NCI-H146 (cell line): ENCODE measurements at regions not wholly inside any gene's neighbourhood (a gene's known extent, or its start where the extent isn't known, plus 50 kb on each side); places are given as distances from the start of the nearest gene placed in this dataset.
A peak's percentile ranks its signal among the peaks of the same experiment; 100 is the strongest.

Experiments used
- DNase-seq: peaks from one replicate; lab custom pipeline; 2025; lab: John Stamatoyannopoulos, UW

GRCh38 chr11:8340296-8340695 lies 76.6 kb upstream of the LMO1 start:
- no peak for DNase-seq

- peak; percentile 95 for DNase-seq
Measured at GRCh38 chr11:8339592-8340022, 75.9 kb upstream of the LMO1 start.

- peak; percentile 44 for DNase-seq
Measured at GRCh38 chr11:8338138-8338537, 74.5 kb upstream of the LMO1 start.

- DNase-seq, result no peak
Measured at GRCh38 chr11:8337130-8337795, 73.6 kb upstream of the LMO1 start.

- no peak for DNase-seq
Measured at GRCh38 chr11:8336356-8337129, 72.9 kb upstream of the LMO1 start.

- DNase-seq, result no peak
Measured at GRCh38 chr11:8335683-8336082, 72.0 kb upstream of the LMO1 start.

- no peak for DNase-seq
Measured at GRCh38 chr11:8335186-8335585, 71.5 kb upstream of the LMO1 start.

GRCh38 chr11:8333811-8334401 lies 70.2 kb upstream of the LMO1 start:
- DNase-seq, result no peak

- DNase-seq, result no peak
Measured at GRCh38 chr11:8333376-8333775, 69.7 kb upstream of the LMO1 start.

- DNase-seq, result no peak
Measured at GRCh38 chr11:8332891-8333290, 69.2 kb upstream of the LMO1 start.

GRCh38 chr11:8332196-8332595 lies 68.5 kb upstream of the LMO1 start:
- DNase-seq, result no peak

GRCh38 chr11:8331767-8332166 lies 68.1 kb upstream of the LMO1 start:
- DNase-seq, result no peak

GRCh38 chr11:8330896-8331295 lies 67.2 kb upstream of the LMO1 start:
- no peak for DNase-seq

GRCh38 chr11:8330404-8330803 lies 66.7 kb upstream of the LMO1 start:
- no peak for DNase-seq

- peak; percentile 67 for DNase-seq
Measured at GRCh38 chr11:8329847-8330361, 66.2 kb upstream of the LMO1 start.

GRCh38 chr11:8329336-8329735 lies 65.7 kb upstream of the LMO1 start:
- no peak for DNase-seq

- peak; percentile 86 for DNase-seq
Measured at GRCh38 chr11:8328848-8329330, 65.2 kb upstream of the LMO1 start.

GRCh38 chr11:8328231-8328794 lies 64.6 kb upstream of the LMO1 start:
- no peak for DNase-seq

GRCh38 chr11:8327761-8328192 lies 64.1 kb upstream of the LMO1 start:
- DNase-seq, result no peak

- DNase-seq, result no peak
Measured at GRCh38 chr11:8326337-8326736, 62.7 kb upstream of the LMO1 start.

GRCh38 chr11:8325591-8326304 lies 62.1 kb upstream of the LMO1 start:
- DNase-seq, result no peak
